ENCODE measurements at regions not wholly inside any gene's neighbourhood (a gene's known extent, or its start where the extent isn't known, plus 50 kb on each side); places are given as distances from the start of the nearest gene placed in this dataset.

DNA sequence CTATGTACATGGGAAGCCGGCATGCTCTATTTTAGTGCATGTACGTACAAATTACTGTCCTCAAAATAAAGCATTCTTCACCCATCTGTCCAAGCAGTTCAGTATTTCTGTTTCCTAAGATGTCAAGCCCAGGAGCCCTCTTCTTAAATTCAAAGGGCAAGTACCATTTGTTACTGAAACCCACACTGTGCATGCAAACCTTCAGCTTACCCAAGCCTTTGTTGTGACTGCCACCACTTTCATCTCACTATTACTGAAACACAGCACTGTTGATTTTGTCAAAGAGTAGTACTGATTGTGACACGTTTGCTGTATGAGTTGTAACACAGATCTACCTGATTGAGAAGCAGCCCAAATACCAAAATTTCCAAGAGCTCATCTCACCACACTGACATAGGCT, 390.4 kb upstream of the IZUMO3 start:
- TF ChIP-seq, protein P1, sequence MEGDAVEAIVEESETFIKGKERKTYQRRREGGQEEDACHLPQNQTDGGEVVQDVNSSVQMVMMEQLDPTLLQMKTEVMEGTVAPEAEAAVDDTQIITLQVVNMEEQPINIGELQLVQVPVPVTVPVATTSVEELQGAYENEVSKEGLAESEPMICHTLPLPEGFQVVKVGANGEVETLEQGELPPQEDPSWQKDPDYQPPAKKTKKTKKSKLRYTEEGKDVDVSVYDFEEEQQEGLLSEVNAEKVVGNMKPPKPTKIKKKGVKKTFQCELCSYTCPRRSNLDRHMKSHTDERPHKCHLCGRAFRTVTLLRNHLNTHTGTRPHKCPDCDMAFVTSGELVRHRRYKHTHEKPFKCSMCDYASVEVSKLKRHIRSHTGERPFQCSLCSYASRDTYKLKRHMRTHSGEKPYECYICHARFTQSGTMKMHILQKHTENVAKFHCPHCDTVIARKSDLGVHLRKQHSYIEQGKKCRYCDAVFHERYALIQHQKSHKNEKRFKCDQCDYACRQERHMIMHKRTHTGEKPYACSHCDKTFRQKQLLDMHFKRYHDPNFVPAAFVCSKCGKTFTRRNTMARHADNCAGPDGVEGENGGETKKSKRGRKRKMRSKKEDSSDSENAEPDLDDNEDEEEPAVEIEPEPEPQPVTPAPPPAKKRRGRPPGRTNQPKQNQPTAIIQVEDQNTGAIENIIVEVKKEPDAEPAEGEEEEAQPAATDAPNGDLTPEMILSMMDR (IDR thresholded peaks at IDR 0.05), result no peak
- TF ChIP-seq, protein P2, sequence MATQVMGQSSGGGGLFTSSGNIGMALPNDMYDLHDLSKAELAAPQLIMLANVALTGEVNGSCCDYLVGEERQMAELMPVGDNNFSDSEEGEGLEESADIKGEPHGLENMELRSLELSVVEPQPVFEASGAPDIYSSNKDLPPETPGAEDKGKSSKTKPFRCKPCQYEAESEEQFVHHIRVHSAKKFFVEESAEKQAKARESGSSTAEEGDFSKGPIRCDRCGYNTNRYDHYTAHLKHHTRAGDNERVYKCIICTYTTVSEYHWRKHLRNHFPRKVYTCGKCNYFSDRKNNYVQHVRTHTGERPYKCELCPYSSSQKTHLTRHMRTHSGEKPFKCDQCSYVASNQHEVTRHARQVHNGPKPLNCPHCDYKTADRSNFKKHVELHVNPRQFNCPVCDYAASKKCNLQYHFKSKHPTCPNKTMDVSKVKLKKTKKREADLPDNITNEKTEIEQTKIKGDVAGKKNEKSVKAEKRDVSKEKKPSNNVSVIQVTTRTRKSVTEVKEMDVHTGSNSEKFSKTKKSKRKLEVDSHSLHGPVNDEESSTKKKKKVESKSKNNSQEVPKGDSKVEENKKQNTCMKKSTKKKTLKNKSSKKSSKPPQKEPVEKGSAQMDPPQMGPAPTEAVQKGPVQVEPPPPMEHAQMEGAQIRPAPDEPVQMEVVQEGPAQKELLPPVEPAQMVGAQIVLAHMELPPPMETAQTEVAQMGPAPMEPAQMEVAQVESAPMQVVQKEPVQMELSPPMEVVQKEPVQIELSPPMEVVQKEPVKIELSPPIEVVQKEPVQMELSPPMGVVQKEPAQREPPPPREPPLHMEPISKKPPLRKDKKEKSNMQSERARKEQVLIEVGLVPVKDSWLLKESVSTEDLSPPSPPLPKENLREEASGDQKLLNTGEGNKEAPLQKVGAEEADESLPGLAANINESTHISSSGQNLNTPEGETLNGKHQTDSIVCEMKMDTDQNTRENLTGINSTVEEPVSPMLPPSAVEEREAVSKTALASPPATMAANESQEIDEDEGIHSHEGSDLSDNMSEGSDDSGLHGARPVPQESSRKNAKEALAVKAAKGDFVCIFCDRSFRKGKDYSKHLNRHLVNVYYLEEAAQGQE (IDR thresholded peaks at IDR 0.05; ENCODE audit: insufficient read depth in 1 of 2, low read depth in 2 of 2, low read length in 1 of 2), result no peak
- TF ChIP-seq SIN3A (IDR thresholded peaks at IDR 0.05; ENCODE audit: borderline replicate concordance, insufficient read depth, low read depth, low read length) (no peak), POLR2AphosphoS5 (IDR thresholded peaks at IDR 0.05; ENCODE audit: low read depth, low read length) (no peak)
